ENCODE measurements at regions not wholly inside any gene's neighbourhood (a gene's known extent, or its start where the extent isn't known, plus 50 kb on each side); places are given as distances from the start of the nearest gene placed in this dataset.
"Not testable (repeated sequence)": the region's sequence is repeated elsewhere in the genome, so short reads cannot be mapped to it uniquely, and the experiment has no call there.

DNA sequence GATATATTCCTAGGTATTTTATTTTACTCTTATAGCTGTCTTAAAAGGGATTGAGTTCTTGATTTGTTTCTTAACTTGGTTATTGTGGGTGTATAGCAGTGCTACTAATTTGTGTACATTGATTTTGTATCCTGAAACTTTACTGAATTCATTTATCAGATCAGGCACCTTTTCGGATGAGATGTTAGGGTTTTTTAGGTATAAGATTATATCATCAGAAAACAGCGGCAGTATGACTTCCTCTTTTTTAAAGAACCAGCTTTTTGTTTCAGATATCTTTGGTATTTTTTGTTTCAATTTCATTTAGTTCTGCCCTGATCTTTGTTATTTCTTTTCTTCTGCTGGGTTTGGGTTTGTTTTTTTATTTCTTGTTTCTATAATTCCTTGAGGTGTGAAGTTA is 382.4 kb upstream of the ADGRB3 start:
- DNase-seq (ENCODE audit: low spot score): no peak
- intact Hi-C loops (cut with DNase I): no loop called here

DNA sequence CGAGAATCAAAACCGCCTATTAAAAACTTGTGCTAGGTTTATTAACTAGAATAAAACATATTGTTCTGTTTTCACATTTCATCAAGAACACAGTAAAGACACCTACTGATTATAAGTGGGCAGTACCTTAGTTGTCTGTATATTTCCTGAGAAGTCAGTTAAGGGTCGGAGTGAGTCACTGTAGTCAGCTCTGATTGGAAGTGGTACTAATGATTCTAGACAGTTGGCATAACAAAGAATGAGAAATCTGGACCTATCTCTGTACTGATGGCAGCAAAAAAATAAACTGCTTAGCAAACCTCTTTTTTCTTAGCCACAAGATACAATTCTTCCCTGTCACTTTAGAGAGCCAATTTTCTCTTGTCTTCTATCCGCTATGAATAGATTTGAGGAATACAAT is 387.3 kb upstream of the ADGRB3 start:
- intact Hi-C loops (cut with DNase I): no loop called here
- DNase-seq (ENCODE audit: low spot score): no peak

DNA sequence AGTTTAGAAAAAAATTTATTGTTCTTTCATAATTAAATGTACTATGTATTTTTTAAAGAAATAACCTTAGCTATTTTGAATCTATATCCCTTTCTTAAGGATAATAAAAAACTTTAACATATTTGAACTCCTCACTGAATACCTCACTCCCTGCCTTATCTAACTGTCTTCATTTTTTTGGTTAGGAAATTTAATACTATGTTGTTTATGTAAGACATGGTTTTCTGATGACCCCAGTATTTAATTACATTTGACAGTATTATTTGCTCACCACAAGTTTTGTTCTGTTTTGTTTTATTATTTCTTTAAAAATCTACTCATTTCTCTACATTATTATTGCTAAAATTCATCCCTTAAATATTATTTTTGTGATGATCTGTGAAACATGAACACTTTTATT is 394.4 kb upstream of the ADGRB3 start:
- DNase-seq (ENCODE audit: low spot score): no peak
- intact Hi-C loops (cut with DNase I): no loop called here

DNA sequence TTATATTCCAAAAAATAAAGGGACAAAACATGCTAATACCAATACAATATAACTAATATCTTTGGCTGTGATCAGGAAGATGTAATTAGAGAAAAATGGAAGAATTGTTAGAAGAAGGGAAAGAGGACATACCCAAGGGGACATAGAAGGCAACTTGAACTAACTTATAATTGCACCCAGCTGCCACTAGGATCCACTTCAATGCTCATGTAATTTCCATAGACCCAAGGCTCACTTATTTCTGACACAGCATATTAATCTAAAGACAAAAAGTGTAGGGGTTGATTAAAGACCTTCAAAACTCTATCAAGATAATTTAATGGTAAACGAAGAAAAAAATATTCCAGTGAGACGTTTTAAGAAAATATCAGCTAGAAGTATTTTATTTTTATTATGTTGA is 396.0 kb upstream of the ADGRB3 start:
- intact Hi-C loops (cut with DNase I): no loop called here
- no peak for DNase-seq (ENCODE audit: low spot score)

DNA sequence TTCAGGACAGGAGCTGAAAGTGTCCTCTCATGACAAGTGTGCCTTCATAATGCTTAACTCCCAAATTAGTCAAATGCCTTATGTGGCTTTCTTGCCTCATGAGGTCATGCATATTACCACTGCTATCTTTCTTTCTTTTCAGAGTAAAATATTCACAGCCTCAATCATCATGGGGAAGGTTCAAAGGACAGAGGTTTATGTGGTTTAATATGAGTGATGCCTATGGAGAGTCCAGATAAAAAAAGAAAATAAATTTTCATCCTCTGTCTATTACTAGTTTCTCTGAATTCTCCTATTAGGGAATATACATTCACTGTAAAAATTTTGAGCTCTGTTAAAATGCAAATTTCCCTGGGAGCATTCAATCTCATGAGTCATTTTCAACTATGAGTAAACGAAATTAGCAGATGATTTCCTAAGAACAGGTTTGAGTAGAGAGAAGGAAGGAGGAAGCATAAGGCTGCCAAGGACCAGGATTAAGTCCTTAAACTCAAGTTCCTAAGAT is 396.9 kb upstream of the ADGRB3 start:
- intact Hi-C loops (cut with DNase I): no loop called here
- no peak for DNase-seq (ENCODE audit: low spot score)

DNA sequence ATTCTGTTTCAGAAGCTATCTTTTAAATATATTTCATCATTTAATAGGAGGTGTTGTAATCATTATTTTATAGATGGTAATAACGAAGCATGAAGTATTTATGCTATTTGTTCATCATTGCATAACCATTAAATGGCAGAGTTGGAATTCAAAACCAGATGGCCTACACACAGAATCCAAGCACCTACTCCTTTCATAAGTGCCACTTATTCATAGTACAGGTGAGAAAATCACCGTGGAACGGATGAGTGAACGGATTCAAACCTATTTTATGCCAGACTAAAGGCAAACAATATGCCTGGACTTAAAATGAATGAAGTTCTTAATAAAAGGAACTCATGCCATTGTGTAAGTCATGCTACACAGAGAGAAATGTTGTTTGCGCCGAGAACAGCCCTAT is 397.9 kb upstream of the ADGRB3 start:
- intact Hi-C loops (cut with DNase I): no loop called here

DNA sequence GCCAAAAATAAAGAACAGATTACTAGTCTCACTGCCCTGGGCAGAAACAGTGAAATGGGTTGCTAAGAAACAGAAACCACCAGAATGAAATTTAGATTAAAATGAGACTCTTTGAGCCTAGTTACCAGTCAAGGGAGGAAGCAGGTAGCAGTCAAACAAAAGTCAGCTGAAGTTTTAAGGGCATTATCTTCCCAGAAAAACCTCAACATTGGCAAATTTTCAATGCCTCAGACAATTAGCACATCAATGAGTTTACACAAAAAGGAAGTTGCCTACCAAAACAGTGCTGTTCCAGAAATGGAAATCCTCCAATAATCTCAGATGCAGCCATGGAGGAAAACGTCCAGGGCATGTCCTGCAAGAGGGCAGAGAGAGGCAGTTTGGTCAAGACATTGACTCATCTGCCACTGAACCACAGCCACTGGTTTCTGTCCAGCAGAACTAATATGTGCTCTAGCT is 399.7 kb upstream of the ADGRB3 start:
- intact Hi-C loops (cut with DNase I): no loop called here
- no peak for DNase-seq (ENCODE audit: low spot score)

More for the DNA sequence above, 397.9 kb upstream of the ADGRB3 start:
- DNase-seq (ENCODE audit: low spot score): no peak

DNA sequence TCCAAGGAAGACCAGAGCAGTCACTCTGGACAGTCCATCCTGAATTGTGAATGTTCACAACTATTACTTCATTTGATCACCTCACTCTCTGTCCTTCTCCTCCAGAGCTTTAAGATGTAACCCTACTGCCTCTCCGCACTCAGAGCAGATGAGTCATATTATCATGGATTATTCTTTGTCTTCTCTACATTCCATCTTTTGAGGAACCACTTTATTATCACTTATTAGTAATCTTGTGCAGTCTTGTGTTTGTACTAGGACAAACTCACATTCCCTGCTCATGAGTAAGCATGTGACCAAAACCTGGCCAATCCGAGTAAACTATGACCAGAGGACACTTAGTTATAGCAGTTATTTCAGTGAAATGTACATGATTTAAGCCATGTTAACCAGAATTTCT is 401.5 kb upstream of the ADGRB3 start:
- intact Hi-C loops (cut with DNase I): no loop called here

DNA sequence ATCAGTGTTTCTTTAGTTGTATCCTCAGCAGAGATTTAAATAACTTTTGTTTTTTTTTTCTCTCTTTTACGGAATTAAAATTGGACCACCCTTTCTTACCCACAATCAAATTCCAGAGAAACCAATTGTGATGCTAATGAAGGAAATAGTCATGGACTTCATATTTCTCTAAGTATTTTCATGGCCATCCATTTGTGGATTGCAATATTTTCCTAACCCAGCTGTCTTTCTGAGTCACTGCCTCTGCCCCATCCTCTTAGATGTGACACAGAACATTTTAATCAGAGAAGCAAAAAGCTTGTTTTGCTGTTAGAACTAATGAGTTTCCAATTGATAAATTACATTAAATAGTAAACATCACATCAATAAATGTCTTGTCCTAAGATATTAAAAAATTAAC is 405.5 kb upstream of the ADGRB3 start:
- DNase-seq (ENCODE audit: low spot score): no peak
- intact Hi-C loops (cut with DNase I): no loop called here

More for the DNA sequence above, 401.5 kb upstream of the ADGRB3 start:
- DNase-seq (ENCODE audit: low spot score): no peak

DNA sequence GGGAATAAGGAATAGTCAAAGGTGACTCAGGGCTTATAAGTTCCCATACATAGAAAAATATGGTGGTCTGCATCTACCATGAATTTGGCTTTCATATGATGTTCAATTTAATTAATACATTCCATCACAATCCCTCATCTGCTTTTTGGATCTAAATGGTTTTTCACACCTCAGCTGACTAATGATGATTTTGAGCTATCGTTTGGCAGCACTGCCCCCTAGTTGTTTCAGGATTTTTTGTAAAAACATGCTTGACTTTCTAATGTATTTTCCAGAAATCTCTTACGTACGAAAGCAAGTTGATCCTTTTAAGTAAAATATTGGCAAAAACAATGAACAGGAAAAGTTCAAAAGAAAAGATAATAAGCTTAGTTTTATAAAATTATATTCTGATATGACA is 408.6 kb upstream of the ADGRB3 start:
- DNase-seq (ENCODE audit: low spot score): no peak
- intact Hi-C loops (cut with DNase I): no loop called here

DNA sequence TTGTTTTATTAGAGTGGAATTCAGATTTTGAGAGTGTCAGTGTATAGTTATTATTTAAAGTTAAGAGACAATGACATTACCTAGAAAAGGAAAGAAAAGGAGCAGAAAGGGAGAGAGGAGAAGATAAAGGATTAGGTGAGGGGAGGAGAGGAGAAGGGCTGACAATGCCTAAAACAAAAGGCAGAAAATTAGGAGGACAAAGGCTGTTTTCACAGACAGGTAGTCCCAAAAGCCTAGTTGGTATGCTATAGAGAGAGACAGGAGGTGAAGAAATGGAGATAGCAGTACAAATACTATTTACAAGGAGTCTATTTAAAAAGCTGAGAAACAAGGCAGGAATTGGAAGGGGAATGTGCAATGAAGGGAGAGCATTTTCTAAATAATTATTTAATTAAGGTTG is 409.4 kb upstream of the ADGRB3 start:
- DNase-seq (ENCODE audit: low spot score): no peak
- intact Hi-C loops (cut with DNase I): no loop called here

DNA sequence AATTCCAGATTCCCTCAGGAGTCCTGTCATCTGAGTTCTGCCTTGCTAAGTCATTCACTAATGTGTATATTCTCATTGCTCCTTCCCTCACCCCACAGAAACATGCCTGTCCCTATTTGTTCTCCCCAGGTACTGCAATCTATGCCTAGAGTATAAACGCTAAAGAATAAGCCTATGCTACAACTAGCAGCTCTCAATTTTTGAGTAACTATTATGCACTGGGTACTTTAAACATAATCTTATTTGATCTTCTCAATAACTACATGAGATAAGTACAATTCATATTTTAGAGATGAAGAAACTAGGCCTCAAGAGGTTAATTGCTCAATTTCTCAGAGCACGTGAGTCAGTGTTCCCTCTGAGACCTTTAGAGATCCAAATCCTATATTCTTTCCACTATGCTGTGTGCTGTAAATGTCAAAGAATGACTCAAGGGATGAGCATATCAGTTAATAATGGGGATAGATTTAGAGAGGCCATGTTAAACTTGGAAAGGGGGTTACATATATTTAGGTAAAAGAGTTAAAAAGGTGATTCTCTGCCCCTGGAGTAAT is 423.8 kb upstream of the ADGRB3 start:
- intact Hi-C loops (cut with DNase I): no loop called here
- DNase-seq (ENCODE audit: low spot score): no peak

DNA sequence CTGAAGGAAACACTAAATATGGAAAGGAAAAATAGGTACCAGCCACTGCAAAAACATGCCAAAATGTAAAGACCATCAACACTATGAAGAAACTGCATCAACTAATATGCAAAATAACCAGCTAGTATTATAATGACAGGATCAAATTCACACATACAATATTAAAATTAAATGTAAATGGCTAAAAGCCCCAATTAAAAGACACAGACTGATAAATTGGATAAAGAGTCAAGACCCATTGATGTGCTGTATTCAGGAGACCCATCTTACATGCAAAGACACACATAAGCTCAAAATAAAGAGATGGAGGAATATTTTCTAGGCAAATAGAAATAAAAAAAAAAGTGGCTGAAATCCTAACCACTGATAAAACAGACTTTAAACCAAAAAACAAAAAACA is 427.5 kb upstream of the ADGRB3 start:
- intact Hi-C loops (cut with DNase I); DNase-seq (ENCODE audit: low spot score): not testable (repeated sequence)

DNA sequence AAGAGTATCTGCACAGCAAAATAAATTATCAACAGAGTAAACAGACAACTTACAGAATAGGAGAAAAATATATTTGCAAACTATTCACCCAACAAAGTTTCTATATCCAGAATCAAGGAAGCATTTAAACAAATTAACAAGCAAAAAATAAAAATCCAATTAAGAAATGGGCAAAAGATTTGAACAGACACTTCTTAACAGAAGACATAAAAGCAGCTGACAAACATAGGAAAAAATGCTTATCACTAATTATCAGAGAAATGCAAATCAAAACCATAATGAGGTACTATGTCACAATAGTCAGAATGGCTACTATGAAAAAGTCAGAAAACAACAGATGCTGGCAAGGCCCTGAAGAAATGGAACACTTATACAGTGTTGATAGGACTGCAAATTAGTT is 434.2 kb upstream of the ADGRB3 start:
- intact Hi-C loops (cut with DNase I): no loop called here
- no peak for DNase-seq (ENCODE audit: low spot score)

DNA sequence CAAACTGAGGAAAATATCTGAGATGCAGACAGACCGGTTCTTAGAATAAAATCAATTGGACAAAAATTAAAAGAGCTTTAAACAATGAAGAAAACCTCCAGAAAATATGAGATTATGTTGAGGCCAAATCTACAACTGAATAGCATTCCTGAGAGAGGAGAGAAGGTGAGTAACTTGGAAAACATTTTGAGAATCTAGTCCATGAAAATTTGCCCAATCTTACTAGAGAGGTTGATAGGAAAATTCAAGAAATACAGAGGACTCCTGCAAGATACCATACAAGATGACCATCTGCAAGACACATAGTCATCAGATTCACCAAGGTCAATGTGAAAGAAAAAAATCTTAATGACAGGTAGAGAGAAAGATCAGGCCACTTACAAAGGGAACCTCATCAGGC is 437.7 kb upstream of the ADGRB3 start:
- DNase-seq (ENCODE audit: low spot score): no peak
- intact Hi-C loops (cut with DNase I): no loop called here

DNA sequence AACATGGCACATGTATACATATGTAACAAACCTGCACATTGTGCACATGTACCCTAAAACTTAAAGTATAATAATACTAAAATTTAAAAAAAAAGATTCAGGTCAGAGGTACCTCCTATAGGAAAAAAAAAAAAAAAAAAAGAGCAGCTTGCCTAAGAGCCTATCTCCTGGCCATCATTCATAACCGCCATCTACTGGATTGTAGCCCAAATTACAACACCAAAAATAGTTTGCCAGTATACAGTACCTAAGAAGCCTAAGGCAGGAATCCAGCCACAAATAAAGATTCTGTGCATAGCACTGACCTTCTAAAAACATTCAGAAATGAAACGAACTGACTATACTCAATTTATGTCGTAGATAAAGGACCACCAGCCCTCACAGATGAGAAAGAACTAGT is 438.4 kb upstream of the ADGRB3 start:
- intact Hi-C loops (cut with DNase I): no loop called here

DNA sequence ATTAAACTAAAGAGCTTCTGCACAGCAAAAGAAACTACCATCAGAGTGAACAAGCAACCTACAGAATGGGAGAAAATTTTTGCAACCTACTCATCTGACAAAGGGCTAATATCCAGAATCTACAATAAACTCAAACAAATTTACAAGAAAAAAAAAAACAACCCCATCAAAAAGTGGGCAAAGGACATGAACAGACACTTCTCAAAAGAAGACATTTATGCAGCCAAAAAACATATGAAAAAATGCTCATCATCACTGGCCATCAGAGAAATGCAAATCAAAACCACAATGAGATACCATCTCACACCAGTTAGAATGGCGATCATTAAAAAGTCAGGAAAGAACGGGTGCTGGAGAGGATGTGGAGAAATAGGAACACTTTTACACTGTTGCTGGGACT is 439.3 kb upstream of the ADGRB3 start:
- DNase-seq (ENCODE audit: low spot score); intact Hi-C loops (cut with DNase I): not testable (repeated sequence)

More for the DNA sequence above, 438.4 kb upstream of the ADGRB3 start:
- no peak for DNase-seq (ENCODE audit: low spot score)

DNA sequence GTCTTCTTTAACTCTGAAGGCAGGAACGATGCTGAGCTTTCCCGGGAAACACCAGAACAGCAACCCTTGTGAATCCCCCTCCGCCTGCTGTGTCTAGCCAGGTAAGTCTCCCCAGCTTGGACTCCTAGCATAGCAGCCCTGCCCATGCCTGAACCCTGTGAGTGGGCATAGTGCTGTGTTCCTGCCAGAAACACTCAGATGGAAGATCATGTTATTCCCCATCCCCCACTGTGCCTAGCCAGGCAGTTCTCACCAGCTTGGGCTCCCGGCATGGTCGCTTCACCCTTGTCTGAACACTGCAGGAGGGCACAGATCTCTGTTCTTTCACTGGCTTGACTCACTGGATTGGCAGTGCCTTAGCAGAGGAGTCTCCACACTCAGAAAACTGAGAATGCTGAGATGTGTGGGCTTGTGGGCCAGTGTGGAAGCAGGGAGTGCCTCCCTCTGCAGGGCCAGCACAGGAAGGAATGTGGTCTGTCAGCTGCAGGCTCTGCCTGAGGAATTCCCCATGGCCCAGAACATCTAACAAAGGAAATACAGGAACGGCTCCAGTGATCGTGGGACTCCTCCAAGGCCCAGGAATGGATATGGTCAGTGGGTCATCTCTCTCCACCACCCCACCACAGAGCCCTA is 440.1 kb upstream of the ADGRB3 start:
- DNase-seq (ENCODE audit: low spot score): peak; percentile 53

DNA sequence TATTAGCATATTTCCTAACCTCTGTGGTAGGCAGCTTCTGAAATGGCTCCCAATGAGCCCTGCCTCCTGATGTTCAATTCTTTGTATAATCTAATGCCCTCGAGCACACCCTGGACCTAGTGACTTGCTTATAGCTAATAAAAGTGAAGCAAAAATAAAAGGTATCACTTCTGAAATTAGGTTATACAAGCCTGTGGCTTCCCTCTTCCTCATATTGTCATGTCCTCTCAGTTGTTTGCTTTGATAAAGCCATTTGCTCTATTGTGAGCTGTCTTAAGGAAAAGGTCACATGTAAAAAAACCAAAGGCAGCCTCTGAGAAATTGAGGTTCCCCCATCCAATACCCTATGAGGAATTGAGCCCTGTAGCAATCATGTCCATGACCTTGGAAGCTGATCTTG is 442.1 kb upstream of the ADGRB3 start:
- intact Hi-C loops (cut with DNase I): no loop called here
- DNase-seq (ENCODE audit: low spot score): no peak

More for the DNA sequence above, 440.1 kb upstream of the ADGRB3 start:
- intact Hi-C loops (cut with DNase I): no loop called here

DNA sequence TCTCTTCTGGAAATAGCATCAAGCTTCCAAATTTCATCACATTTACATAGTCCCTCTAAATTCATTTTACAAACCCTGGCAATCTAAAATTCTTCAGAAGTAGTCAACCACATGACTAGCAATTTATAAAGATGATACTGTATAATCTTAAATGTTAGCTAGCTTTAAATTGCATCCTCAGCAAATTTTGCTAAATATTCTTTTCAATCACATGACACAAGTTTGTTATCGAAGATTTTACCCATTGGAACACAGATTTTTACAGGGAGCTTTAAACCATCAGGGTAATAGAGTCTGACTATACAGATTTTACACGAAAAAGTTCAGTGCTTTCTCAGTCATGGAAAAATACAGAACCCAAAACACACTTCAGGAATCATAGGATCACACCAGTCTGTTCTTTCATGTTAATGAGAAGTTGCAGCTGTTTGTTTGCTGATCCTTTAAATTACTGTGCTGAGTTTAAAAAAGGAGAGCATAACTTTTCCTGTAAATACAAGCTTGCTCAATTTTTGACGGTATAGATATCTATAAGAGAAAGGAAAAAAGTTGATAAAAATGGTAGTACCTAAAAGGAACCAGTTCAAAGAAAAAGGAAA is 445.8 kb upstream of the ADGRB3 start:
- intact Hi-C loops (cut with DNase I): no loop called here
- no peak for DNase-seq (ENCODE audit: low spot score)

DNA sequence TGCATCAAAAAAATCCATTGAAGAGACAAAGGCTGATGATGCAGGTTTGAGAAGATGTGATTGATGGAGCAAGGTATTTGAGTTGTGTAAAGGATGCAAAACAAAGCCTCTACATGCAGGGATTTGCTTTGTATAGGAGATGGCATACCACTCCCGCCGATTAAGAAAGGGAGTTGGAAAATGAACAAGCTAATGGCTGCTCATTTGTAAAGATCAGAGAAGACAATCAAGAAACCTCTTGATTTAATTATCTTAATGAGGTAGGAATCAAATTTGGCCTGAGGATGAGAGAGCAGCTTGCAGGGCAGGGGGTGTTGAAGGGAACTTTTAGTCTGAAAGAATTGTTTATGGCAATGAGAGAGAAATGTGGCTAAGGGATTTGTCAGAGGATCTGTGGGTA is 448.2 kb upstream of the ADGRB3 start:
- intact Hi-C loops (cut with DNase I): no loop called here

More for the DNA sequence above, 448.2 kb upstream of the ADGRB3 start:
- no peak for DNase-seq (ENCODE audit: low spot score)
